GM23338 (cell line): ENCODE measurements at regions not wholly inside any gene's neighbourhood (a gene's known extent, or its start where the extent isn't known, plus 50 kb on each side); places are given as distances from the start of the nearest gene placed in this dataset.

Experiments used
- ATAC-seq: fragments of 200-7000 bp; cut with Tn5 transposase; 3 replicates; pipeline ENCODE4 v1.9.1; 2020
- DNase-seq: peaks from one replicate; pipeline ENCODE4 v3.0.0-alpha.2; 2015; ENCODE audit warnings: low spot score
- H2AFZ ChIP-seq: fragments of 200-600 bp; sonication (generic); 2 replicates; pipeline ENCODE4 v1.8.0; 2016; ENCODE audit warnings: antibody characterized with exemption, mild to moderate bottlenecking, moderate library complexity
- H3F3A ChIP-seq: fragments of 200-600 bp; sonication (generic); replicated peaks from 2 replicates; pipeline ENCODE4 v1.8.0; 2017; ENCODE audit warnings: antibody characterized with exemption, mixed run types, low read depth
- H3K27ac ChIP-seq: fragments of 200-600 bp; sonication (generic); 2 replicates; pipeline ENCODE4 v1.6.1; 2016; ENCODE audit warnings: low read depth
- H3K27me3 ChIP-seq: fragments of 200-600 bp; sonication (generic); 2 replicates; pipeline ENCODE4 v1.8.0; 2016; ENCODE audit warnings: mild to moderate bottlenecking, mixed run types, moderate library complexity; ENCODE audit not compliant: insufficient read depth
- H3K36me3 ChIP-seq: fragments of 200-600 bp; sonication (generic); 2 replicates; pipeline ENCODE4 v1.8.0; 2016; ENCODE audit warnings: mild to moderate bottlenecking; ENCODE audit not compliant: insufficient read depth
- H3K4me1 ChIP-seq: fragments of 200-600 bp; sonication (generic); 2 replicates; pipeline ENCODE4 v1.8.0; 2016; ENCODE audit warnings: mild to moderate bottlenecking, moderate library complexity; ENCODE audit not compliant: insufficient read depth
- H3K4me2 ChIP-seq: fragments of 200-600 bp; sonication (generic); 2 replicates; pipeline ENCODE4 v1.7.1; 2017; ENCODE audit warnings: mixed run types
- H3K4me3 ChIP-seq: fragments of 200-600 bp; sonication (generic); 2 replicates; pipeline ENCODE4 v1.6.1; 2016; ENCODE audit warnings: mixed run types
- H3K79me2 ChIP-seq: fragments of 200-600 bp; sonication (generic); replicated peaks from 2 replicates; pipeline ENCODE4 v1.8.0; 2017; ENCODE audit warnings: mild to moderate bottlenecking; ENCODE audit not compliant: insufficient read depth
- H3K9me2 ChIP-seq: fragments of 200-600 bp; sonication (generic); 2 replicates; pipeline ENCODE4 v1.8.0; 2017; ENCODE audit not compliant: insufficient read depth
- H4K20me1 ChIP-seq: fragments of 200-600 bp; sonication (generic); replicated peaks from 2 replicates; pipeline ENCODE4 v1.8.0; 2017; ENCODE audit warnings: mild to moderate bottlenecking; ENCODE audit not compliant: insufficient read depth
- H3K27ac Mint-ChIP-seq: 2 replicates; pipeline ENCODE4 v1.8.0; 2020; ENCODE audit warnings: inconsistent platforms, mild to moderate bottlenecking, moderate library complexity, mixed read lengths
- H3K27me3 Mint-ChIP-seq: 3 replicates; pipeline ENCODE4 v1.8.0; 2022; ENCODE audit warnings: low read depth, mild to moderate bottlenecking, moderate library complexity, mixed read lengths, inconsistent platforms; ENCODE audit not compliant: insufficient read depth, poor library complexity
- H3K36me3 Mint-ChIP-seq: 3 replicates; pipeline ENCODE4 v1.8.0; 2021; ENCODE audit warnings: low read depth, mild to moderate bottlenecking, inconsistent platforms, moderate library complexity, mixed read lengths
- H3K4me1 Mint-ChIP-seq: 3 replicates; pipeline ENCODE4 v1.8.0; 2020; ENCODE audit warnings: mild to moderate bottlenecking, inconsistent platforms, mixed read lengths
- H3K4me3 Mint-ChIP-seq: 3 replicates; pipeline ENCODE4 v1.8.0; 2021; ENCODE audit warnings: moderate library complexity, mild to moderate bottlenecking, inconsistent platforms, mixed read lengths
- H3K9me3 Mint-ChIP-seq: 3 replicates; pipeline ENCODE4 v1.8.0; 2020; ENCODE audit warnings: moderate library complexity, mild to moderate bottlenecking, inconsistent platforms, mixed read lengths
- CREB1 ChIP-seq: fragments of 250-450 bp; sonication (Bioruptor Pico); IDR thresholded peaks from 2 replicates; pipeline ENCODE4 v1.5.0; 2020; ENCODE audit warnings: low read depth, mild to moderate bottlenecking, moderate library complexity
- EZH2phosphoT487 ChIP-seq: fragments of 200-600 bp; sonication (generic); IDR thresholded peaks from one replicate; pipeline ENCODE4 v1.8.1; 2018; ENCODE audit warnings: antibody characterized with exemption; ENCODE audit not compliant: unreplicated experiment
- JUNB ChIP-seq: IDR thresholded peaks from one replicate; pipeline ENCODE4 v1.6.1; 2016; ENCODE audit warnings: antibody characterized with exemption; ENCODE audit not compliant: unreplicated experiment
- NANOG ChIP-seq: IDR thresholded peaks from 2 replicates; pipeline ENCODE4 v1.6.1; 2016; ENCODE audit warnings: antibody characterized with exemption, borderline replicate concordance
- STAT1 ChIP-seq: IDR thresholded peaks from one replicate; pipeline ENCODE4 v1.6.1; 2016; ENCODE audit warnings: antibody characterized with exemption; ENCODE audit not compliant: unreplicated experiment
- ZNF114 ChIP-seq: fragments of 250-450 bp; sonication (Bioruptor Pico); IDR thresholded peaks from 2 replicates; pipeline ENCODE4 v1.5.0; 2020; ENCODE audit warnings: mild to moderate bottlenecking, moderate library complexity
- ZNF331 ChIP-seq: fragments of 250-450 bp; sonication (Bioruptor Pico); IDR thresholded peaks from 2 replicates; pipeline ENCODE4 v1.5.0; 2020; ENCODE audit warnings: low read depth, mild to moderate bottlenecking, moderate library complexity
- TF ChIP-seq, protein P1 (sequence below): fragments of 250-450 bp; sonication (Bioruptor Pico); IDR thresholded peaks from 2 replicates; pipeline ENCODE4 v1.5.0; 2020; ENCODE audit warnings: mild to moderate bottlenecking, moderate library complexity
- TF ChIP-seq, protein P2 (sequence below): IDR thresholded peaks from one replicate; pipeline ENCODE4 v1.6.1; 2018; ENCODE audit warnings: antibody characterized with exemption; ENCODE audit not compliant: unreplicated experiment
- TF ChIP-seq, protein P3 (sequence below), 2 experiments: fragments of 200-600 bp in 1 of 2; sonication (generic) in 1 of 2; conservative IDR thresholded peaks; 2 replicates each; pipeline versions ENCODE4 v1.5.1 to v1.6.1; 2016 to 2017; ENCODE audit warnings: antibody characterized with exemption in 2 of 2, low read depth in 2 of 2, mild to moderate bottlenecking in 2 of 2, moderate library complexity in 1 of 2

DNA sequence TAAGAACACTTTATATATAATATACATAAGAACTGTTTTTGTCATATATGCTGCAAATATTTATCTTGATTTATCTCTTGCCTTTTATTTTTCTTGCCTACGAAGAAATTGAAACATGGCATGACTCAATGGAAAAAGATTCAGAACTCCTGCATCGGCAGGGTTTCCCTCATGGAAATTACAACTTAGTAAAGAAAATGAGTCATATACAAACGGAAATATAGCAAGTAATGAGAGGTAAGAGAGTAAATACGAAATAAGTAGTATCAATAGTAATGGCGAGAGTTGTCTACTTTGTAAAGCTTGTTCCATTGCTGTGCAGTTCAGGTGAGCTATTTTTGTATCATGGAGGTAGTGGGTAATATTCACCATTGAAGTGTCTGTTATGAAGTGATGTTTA is 350.4 kb downstream of the DDX10 start:
- Histone ChIP-seq H3F3A (no peaks in the 10 kb centered on the region), H3K27me3 (no peaks in the 10 kb centered on the region), H3K4me3 (no peak overlapping the region), H3K4me1 (no peaks in the 10 kb centered on the region), H2AFZ (no peak overlapping the region), H3K27ac (no peak overlapping the region), H3K79me2 (no peaks in the 10 kb centered on the region), H3K36me3 (no peaks in the 10 kb centered on the region), H3K9me2 (no peaks in the 10 kb centered on the region), H4K20me1 (no peaks in the 10 kb centered on the region), H3K4me2 (no peak overlapping the region)
- Mint-ChIP-seq H3K4me3 (no peak overlapping the region), H3K9me3 (no peaks in the 10 kb centered on the region), H3K36me3 (no peaks in the 10 kb centered on the region), H3K27me3 (no peaks in the 10 kb centered on the region), H3K4me1 (no peaks in the 10 kb centered on the region), H3K27ac (no peak overlapping the region)
- ATAC-seq (no peak), DNase-seq (no peak)
- TF ChIP-seq NANOG (no peak), STAT1 (no peak), JUNB (no peak), ZNF331 (CRISPR knock-in tag) (no peak), CREB1 (no peak), ZNF114 (CRISPR knock-in tag) (no peak), EZH2phosphoT487 (no peak)
- TF ChIP-seq, protein P1, sequence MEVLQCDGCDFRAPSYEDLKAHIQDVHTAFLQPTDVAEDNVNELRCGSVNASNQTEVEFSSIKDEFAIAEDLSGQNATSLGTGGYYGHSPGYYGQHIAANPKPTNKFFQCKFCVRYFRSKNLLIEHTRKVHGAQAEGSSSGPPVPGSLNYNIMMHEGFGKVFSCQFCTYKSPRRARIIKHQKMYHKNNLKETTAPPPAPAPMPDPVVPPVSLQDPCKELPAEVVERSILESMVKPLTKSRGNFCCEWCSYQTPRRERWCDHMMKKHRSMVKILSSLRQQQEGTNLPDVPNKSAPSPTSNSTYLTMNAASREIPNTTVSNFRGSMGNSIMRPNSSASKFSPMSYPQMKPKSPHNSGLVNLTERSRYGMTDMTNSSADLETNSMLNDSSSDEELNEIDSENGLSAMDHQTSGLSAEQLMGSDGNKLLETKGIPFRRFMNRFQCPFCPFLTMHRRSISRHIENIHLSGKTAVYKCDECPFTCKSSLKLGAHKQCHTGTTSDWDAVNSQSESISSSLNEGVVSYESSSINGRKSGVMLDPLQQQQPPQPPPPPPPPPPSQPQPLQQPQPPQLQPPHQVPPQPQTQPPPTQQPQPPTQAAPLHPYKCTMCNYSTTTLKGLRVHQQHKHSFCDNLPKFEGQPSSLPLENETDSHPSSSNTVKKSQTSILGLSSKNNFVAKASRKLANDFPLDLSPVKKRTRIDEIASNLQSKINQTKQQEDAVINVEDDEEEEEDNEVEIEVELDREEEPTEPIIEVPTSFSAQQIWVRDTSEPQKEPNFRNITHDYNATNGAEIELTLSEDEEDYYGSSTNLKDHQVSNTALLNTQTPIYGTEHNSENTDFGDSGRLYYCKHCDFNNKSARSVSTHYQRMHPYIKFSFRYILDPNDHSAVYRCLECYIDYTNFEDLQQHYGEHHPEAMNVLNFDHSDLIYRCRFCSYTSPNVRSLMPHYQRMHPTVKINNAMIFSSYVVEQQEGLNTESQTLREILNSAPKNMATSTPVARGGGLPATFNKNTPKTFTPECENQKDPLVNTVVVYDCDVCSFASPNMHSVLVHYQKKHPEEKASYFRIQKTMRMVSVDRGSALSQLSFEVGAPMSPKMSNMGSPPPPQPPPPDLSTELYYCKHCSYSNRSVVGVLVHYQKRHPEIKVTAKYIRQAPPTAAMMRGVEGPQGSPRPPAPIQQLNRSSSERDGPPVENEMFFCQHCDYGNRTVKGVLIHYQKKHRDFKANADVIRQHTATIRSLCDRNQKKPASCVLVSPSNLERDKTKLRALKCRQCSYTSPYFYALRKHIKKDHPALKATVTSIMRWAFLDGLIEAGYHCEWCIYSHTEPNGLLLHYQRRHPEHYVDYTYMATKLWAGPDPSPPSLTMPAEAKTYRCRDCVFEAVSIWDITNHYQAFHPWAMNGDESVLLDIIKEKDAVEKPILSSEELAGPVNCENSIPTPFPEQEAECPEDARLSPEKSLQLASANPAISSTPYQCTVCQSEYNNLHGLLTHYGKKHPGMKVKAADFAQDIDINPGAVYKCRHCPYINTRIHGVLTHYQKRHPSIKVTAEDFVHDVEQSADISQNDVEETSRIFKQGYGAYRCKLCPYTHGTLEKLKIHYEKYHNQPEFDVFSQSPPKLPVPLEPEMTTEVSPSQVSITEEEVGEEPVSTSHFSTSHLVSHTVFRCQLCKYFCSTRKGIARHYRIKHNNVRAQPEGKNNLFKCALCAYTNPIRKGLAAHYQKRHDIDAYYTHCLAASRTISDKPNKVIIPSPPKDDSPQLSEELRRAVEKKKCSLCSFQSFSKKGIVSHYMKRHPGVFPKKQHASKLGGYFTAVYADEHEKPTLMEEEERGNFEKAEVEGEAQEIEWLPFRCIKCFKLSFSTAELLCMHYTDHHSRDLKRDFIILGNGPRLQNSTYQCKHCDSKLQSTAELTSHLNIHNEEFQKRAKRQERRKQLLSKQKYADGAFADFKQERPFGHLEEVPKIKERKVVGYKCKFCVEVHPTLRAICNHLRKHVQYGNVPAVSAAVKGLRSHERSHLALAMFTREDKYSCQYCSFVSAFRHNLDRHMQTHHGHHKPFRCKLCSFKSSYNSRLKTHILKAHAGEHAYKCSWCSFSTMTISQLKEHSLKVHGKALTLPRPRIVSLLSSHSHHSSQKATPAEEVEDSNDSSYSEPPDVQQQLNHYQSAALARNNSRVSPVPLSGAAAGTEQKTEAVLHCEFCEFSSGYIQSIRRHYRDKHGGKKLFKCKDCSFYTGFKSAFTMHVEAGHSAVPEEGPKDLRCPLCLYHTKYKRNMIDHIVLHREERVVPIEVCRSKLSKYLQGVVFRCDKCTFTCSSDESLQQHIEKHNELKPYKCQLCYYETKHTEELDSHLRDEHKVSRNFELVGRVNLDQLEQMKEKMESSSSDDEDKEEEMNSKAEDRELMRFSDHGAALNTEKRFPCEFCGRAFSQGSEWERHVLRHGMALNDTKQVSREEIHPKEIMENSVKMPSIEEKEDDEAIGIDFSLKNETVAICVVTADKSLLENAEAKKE (CRISPR knock-in tag) = no peak
- TF ChIP-seq, protein P2, sequence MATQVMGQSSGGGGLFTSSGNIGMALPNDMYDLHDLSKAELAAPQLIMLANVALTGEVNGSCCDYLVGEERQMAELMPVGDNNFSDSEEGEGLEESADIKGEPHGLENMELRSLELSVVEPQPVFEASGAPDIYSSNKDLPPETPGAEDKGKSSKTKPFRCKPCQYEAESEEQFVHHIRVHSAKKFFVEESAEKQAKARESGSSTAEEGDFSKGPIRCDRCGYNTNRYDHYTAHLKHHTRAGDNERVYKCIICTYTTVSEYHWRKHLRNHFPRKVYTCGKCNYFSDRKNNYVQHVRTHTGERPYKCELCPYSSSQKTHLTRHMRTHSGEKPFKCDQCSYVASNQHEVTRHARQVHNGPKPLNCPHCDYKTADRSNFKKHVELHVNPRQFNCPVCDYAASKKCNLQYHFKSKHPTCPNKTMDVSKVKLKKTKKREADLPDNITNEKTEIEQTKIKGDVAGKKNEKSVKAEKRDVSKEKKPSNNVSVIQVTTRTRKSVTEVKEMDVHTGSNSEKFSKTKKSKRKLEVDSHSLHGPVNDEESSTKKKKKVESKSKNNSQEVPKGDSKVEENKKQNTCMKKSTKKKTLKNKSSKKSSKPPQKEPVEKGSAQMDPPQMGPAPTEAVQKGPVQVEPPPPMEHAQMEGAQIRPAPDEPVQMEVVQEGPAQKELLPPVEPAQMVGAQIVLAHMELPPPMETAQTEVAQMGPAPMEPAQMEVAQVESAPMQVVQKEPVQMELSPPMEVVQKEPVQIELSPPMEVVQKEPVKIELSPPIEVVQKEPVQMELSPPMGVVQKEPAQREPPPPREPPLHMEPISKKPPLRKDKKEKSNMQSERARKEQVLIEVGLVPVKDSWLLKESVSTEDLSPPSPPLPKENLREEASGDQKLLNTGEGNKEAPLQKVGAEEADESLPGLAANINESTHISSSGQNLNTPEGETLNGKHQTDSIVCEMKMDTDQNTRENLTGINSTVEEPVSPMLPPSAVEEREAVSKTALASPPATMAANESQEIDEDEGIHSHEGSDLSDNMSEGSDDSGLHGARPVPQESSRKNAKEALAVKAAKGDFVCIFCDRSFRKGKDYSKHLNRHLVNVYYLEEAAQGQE = no peak
- TF ChIP-seq, protein P3, sequence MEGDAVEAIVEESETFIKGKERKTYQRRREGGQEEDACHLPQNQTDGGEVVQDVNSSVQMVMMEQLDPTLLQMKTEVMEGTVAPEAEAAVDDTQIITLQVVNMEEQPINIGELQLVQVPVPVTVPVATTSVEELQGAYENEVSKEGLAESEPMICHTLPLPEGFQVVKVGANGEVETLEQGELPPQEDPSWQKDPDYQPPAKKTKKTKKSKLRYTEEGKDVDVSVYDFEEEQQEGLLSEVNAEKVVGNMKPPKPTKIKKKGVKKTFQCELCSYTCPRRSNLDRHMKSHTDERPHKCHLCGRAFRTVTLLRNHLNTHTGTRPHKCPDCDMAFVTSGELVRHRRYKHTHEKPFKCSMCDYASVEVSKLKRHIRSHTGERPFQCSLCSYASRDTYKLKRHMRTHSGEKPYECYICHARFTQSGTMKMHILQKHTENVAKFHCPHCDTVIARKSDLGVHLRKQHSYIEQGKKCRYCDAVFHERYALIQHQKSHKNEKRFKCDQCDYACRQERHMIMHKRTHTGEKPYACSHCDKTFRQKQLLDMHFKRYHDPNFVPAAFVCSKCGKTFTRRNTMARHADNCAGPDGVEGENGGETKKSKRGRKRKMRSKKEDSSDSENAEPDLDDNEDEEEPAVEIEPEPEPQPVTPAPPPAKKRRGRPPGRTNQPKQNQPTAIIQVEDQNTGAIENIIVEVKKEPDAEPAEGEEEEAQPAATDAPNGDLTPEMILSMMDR (conservative IDR thresholded peaks at IDR 0.05; ENCODE audit: low read depth in 2 of 2) = no peak
